Activated CD4-positive, alpha-beta T cell treated with anti-CD3 and anti-CD28 coated beads, Interleukin-2, Interleukin-4, amounts not matched to agents 100 ng/mL and 50 ng/mL, durations not matched to agents 16 hours and 8 hours (primary cell): ENCODE measurements at regions not wholly inside any gene's neighbourhood (a gene's known extent, or its start where the extent isn't known, plus 50 kb on each side); places are given as distances from the start of the nearest gene placed in this dataset.

Source experiments
- DNase-seq: peaks from one replicate; pipeline ENCODE4 v3.0.0-alpha.2; 2020; ENCODE audit warnings: low spot score

DNA sequence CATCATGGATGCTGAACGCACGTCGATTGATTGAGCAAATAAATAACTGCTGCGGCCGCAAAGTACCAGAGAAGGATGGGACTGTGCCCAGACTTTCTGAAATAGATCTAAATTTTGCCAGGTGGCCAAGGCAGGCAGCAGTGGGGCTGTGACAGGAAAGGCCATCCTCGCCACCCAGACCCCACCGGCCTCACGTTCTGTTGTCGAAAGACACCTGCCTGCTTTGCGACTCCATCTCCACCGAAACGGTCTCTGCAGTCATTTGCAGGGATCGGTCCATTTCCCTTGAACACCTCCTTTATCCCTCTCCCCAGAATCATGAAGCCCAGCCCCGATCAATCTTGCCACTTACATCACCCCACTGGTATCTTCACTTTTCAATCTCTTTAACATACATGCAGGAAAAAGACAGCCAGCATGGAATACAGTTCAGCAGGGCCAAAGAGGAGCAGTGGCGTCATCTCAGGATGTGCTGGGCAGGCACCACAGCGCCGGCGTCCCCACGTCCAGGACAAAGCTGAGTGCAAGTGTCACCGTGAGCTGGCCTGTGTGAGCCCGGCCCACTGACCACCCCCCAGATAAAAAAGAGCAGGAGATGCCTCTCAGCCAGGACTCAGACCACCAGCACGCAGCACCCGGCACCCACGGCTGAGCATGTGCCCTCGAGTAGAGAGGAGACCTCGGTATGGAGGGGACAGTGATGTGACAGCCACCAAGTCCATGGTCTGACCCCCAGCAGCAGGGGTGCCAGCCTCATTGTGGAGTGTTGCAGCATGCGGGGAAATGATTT lies 610.3 kb downstream of the TBC1D22A start:
- DNase-seq = no peak

DNA sequence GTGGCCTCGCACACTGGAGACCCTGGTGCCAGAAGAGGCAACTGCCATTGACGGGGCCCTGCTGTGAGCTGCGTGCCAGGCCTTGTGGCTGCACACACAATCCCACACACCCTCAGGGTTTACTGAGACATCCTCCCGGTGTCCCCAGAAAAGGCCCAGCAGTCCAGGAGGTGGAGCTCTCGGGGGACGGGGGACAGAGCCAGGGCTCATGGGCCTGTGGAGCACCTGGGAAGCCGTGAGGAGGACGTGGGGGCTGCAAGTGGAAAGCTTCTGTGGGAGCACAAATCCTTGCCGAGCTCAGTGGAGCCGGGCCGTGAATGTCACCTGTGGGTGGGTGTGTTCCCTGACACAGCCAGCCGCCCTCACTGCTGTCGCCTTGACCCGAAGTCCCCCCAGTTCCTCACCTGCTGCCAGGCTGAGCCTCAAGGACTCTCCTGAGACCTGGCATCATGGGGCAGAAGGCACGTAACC lies 609.7 kb downstream of the TBC1D22A start:
- no peak for DNase-seq

DNA sequence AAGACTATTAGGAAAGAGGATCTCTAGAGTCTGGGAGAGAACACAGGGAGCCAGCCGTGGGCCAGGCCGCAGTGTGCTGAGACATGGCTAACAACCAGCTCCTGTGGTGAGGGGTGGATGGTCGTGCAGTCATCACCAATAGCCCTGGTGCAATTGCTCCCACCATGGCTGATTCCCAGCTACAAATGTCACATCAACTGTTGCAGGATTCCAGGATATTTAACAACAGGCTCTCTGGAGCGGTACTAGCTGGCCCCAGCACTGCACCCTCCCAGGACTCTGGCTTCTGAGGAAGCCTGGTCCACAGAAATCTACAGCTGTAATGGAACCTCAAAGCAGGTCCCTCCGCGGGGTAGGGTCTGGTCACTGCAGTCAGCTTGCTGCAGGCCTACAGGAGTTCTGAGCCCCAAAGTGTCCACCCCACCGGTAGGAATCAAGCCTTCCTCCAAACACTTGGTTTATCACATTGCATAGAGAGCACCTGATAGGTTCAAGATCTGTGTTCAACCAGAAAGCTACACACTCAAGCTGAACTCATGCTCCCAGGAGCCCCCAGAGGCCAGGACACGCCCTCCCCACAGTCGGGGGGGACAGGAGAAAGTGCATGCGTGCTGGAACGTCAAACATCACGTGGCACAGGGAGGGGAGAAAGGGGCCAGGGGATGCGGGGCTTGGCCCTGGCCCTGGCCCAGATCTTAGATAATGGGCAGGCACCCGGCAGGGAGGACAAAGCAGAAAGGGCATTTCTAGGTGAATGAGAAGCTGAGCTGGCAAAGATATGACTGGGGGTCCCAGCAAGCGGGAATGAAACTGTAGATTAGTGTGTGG lies 609.0 kb downstream of the TBC1D22A start:
- DNase-seq = no peak

DNA sequence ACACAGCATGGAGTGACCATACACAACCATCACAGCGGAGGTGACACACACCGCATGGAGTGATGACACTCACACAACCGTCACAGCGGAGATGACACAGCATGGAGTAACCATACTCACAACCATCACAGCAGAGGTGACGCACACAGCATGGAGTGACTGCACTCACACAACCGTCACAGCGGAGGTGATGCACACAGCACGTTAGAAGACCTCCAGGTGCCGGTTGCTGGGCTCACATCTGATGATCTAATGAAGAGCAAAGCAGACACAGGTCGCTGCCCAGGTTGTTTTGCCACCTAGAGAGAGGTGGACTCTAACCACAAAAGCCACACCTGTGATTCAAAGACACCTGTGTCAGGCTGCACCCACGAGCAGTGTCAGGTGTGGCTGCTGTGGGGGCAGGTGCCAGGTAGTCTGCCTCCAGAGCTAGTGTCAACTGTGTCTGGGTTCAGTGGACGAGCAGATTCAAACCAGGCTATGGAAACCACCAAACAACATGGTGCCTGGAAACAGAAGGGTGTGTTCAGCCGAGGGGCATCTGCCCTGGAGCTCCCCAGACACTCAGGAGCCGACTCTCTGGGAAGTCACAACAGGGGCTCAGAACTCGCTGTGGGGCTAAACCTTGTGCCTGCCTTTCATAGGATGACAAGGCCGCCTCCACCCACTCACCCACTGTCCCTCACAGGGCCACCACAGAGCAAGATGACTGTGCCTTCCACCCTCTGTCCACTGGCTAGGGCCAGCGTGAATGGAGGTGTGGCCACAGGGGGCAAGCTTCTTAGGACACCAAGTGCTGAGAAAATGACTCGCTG lies 608.2 kb downstream of the TBC1D22A start:
- DNase-seq = no peak

DNA sequence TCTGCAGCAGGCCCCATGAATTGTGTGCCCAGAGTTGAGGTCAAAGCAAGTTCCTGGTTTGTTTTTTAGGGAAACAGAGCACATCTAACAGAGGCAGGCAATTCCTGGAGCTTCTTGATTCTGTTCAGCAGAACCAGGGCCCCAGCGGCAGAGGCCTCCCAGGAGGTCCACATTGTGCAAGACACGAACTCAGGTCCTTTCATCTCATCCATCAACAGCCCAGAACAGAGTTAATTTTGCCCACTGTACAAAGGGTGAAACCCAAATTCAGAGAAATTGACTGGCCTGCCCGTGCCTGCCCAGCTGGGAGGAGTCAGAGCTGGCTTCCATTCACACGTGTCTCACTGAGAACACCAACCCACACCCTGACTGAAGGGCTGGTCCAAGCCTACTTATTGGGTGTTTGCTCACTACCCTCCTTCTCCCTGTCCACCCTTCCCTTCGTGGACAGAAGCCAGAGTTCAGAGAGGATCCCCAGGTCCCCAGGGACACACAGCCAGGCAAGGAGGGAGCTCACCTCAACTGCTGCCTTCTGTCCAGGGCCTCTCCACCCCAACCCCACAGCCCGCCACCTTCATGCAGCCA lies 607.1 kb downstream of the TBC1D22A start:
- DNase-seq = no peak

DNA sequence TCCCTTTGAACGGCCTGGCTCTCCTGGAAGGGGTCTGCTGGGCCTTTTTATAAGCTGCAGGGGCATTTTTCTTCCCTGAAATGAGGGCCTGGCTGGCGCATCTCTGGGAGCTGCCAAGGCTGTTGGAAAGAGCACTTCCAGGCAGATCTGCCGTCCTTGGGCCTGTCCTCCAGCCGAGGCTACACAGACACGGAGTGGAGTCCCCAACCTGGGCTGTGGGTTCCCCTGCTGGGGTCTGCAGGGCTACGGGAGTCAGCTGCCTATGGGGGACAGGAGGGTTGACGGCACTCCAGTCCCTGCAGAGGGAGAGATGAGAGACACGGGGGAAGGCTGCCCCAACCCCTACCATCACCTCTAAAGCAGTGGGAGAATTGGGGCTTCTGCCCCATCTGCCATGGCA lies 606.6 kb downstream of the TBC1D22A start:
- no peak for DNase-seq

DNA sequence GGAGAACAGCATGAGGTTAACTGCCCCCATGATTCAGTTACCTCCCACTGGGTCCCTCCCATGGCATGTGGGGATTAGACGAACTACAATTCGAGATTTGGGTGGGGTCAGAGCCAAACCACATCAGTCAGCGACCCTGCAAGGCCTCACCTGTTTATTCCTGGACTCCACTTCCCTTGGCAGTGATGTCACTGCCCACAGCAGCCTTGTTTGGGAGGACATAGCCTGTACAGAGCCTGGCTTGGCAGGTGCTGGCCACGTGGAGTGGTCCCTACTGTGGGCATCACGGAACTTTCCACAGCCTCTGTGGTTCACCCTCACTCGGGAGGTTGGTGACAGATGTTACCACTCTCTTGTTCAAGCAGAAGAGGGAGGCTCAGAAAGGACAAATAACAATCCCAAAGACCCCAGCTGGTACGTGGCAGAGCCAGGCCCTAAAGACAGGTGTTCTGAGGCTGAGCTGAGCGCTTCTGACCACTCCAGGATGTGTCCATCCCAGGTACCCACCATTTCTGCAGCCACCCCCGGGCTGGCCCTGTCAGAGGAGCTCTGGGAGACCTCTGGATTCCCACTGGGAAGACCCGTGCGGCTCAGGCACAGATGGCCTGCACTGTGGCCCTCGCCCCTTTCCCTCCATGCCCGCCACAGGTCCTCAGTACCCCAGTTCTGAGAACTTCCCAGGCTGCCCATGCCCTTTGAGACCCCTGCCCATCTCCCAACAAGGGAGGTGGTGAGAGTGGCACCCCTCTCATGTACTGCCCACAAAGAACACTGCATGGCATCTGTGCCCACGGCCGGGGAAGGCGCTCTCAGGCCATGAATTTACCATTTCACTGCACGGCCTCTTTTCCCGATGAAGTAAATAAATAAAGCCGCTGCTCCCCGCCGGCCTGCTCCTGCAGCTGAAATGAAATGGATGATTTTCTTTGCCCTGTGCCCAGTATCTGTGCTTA lies 605.8 kb downstream of the TBC1D22A start:
- DNase-seq = no peak

DNA sequence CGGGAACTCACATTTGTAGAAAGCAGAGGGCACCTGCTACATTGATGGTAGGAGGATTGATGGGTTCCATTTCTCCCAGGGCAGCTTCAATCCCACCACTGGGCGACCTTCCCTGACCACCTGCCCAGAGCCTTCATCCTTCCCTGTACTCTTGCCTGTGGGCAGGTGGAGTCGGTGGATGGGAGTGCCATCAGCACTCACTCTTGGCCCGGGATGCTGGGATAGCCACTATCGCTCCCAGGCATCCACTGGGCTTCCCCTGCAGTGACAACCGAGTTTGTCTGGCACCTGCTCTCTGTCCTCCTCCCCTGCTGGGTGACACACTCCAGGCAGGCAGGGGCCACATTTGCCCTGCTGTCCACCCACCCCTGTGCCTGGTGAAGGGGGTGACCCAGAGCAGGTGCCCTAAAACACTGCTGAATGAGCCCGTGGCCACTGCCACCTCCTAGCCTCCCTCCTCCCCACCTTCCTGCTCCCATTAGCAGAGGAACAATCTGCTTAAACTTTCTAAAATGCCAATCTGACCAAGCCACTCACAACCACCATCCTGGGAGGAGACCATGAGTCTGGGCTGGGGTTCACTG lies 604.7 kb downstream of the TBC1D22A start:
- no peak for DNase-seq

DNA sequence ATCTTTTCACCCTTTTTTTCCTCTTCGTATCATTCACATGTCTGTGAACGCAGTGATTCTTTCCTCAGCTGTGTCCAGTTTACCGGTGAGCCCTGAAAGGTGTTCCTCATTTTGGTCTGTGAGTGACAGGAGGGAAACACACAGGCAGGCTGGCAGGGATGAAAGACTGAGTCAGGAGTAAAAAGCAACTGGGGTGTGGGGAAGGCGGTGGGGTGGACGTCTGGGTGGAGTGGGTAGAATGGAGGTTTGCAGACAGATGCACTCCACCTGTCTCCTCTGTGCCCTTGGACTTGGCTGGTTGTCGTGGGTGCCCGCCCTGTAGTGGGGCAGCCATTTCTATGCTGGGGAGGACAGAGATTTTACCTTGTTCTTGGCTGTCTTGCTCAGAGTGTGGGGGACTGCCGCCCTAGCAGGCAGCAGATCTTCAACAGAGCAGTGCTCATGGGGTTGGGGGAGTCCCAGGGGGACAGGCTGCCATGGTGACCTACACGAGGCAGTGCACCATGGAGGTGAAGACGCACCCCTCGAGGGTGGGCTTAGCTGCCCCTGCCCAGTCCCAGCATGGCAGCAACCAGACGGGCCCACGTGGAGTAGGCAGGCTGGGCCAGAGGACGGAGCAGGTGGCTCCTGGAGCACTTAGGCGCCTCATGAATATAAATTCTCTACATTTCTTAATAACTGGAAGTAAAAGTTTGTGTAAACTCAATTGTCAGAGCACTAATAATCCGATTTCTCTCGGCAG lies 603.7 kb downstream of the TBC1D22A start:
- DNase-seq = no peak

DNA sequence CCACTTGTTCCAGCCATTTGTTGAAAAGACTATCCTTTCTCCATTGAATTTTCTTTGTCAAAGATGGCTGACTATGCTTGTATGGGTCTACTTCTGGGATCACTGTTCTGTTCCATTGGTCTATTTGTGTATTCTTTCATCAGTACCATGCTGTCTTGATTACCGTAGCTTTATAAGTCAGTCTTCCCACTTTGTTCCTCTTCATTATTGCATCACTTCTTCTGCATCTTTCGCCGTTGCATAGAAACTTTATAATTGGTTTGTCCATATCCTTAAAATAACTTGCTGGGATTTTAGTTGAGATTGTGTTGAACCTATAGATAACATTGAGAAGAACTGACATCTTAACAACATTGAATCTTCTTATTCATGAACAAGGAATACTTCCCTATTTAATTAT lies 598.8 kb downstream of the TBC1D22A start:
- DNase-seq = no peak

DNA sequence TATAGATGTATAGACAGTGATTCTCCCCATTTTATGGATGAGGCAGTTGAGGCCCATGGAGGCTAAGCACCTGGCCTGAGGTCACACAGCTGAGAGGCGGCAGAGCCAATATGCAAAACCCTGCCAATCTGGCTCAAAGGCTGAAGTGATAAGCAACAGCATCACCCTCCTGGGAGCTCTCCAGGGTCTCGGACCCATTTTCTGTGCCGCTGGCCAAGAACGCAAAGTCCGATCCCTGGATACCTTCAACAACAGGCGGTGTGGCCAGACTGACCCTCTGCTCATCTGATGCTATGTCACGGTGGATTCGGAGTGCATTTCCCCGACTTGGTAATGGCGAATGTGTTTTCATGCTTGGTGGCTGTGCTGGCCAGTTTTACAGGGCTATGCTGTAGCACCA lies 595.0 kb downstream of the TBC1D22A start:
- no peak for DNase-seq

DNA sequence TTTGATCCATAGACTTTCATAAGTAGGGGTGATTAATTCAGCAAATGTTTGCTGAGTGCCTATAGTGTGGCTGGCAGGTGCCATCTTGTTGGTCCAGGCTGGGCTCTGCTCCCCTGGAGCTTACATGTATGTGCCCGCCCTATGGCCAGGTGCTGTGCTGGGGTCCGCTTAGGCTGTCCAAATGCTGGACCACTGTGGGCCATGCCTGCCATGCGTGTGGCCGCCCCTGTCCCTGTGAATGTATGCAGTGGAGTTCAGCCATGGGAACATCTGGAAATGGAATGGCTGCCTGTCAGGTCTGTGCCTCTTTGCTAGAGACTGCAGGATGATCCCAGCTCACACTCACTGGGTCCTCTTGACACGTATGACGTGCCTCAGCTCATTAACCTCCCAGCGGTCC lies 594.6 kb downstream of the TBC1D22A start:
- no peak for DNase-seq

DNA sequence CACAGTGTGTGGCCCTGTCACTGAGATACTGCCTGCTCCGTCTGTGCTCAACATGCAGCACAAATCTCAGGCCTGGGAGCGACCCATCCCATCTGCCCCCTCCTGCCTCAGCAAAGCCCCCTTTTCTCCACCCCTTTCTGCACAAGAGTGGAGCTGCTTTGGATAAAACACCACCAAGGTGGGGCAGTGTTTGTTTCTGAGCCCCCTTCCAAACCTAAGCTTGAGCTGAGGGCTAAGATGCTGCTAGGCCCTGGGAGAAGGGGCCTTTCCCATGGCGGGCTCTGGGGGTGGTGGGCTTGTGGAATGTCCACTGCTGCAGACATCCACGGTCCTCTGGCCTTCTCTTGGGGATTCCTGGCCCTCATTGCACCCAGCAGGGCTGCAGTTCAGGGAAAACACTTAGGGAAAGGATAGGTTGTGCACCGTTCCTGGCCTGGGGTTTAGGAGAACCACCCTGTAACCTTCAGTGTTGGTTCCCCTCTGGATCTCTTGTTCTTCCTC lies 594.1 kb downstream of the TBC1D22A start:
- DNase-seq = no peak

DNA sequence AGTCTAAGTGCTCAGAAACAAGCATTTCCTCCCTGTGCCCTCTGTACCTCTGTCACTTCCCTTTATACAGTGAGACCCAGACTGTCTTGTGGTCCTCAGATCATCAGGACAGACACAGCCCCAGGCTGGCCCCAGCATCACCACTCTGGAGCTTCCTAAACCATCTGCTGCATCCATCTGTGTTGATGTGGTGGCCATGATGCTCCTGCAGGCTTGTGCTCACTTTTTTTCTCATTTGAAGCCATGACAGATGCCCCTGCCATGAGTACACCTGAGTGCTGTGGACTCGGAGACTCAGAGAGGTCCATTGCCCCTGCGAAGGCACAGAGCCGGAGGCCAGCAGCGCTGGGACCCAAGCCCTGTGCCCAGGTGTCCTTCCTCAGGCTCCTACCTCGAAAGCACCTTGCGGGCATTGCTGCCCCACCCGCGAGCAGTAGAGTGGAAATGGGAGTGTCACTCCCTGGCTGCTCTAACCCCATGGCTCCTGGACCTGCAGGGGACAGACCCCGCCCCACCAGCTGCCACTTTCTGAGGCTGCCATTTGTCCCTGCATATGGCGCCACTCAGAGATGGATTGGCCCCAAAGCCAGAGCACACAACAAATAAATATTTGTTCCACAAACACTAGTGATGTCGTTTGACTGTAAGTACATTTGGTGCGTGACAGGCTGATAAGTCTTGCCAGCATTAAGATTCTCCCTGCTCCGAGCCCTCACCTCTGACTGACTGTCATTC lies 593.5 kb downstream of the TBC1D22A start:
- no peak for DNase-seq

DNA sequence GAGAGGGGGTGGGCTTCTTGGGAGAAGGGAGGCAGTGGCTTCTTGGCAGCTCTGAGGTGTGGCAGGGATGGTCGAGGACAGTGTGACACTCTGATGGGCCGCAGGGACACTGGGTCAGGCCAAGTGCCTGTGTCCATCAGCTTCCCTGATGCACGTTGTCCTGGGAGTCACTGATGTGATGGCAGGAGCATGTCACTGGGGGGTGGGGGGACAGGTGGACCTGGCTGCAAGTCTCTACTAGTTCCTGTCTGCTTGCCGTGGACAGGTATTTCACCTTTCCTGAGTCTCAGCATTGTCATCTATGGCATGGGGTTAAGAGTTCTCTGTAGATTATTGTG lies 592.9 kb downstream of the TBC1D22A start:
- no peak for DNase-seq

DNA sequence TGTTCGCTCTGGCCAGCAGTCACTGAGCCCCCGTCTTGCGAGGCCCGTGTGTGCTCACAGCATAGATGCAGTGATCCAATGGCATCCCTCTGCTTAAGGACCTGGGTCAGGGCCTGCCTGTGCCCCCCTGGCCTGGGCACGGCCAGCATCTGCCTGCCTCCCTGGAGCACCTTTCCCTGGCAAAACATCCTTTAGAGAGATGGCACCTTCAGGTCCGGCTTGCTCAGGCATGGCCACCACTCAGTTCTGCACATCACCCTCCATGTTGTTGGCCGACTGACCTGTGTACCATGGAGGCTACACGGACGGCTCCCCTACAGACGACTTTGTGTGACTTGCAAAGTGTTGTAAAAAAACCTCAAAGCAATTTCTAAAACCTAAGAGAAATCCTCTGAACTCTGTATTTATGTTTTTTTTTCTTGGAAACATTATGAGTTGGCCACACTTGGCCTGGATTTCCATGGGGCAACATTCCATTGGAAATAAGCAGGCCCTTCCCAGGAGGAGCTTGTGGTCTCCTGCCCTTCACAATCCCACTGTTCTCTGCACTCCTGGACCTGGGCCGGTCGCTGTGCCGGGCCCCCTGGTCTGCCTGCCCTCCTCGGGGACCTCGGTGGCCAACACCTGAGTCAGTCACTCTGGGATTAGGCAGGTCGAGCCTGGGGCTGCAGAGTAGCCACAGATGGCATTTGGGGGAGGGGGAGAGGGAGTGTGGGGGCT lies 592.4 kb downstream of the TBC1D22A start:
- DNase-seq = no peak

DNA sequence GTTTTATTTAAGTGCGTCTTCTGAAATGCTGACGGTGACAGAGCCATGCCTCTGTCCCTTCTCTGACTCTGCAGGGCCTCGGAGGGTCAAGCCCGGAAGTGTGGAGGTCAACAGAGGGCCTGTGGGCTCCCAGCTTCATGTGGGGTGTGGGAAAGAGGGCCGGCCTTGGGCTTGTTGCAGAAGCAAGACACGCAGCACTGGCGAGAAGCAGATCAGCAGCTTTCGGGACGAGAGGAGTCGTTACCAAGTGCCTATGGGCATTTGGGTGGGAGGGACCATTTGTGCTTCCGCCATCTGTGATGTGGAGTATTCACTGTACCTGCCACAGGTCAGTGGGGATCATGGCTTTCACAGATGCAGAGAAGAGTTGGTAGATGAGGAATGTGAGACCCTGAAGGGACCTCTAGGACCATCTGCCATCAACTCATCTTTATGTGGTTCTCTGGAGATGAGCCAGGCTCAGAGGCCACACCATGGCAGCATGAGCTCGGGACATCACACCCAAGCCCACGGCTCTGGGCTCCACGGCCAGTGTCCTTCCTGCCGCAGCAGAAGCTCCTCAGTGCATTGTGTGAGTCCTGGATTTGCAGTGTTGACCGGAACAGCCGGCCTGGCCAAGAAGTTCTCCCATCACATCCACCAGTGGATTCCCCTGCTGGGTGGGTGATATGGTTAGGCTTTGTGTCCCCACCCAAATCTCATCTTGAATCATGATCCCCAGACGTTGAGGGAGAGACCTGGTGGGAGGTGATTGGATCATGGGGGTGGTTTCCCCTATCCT lies 590.7 kb downstream of the TBC1D22A start:
- DNase-seq = no peak
